ENCODE measurements at regions not wholly inside any gene's neighbourhood (a gene's known extent, or its start where the extent isn't known, plus 50 kb on each side); places are given as distances from the start of the nearest gene placed in this dataset.
"Not testable (repeated sequence)": the region's sequence is repeated elsewhere in the genome, so short reads cannot be mapped to it uniquely, and the experiment has no call there.

GRCh38 chr6:49370518-49370917 lies 92.5 kb downstream of the MMUT start:
- DNase-seq (ENCODE audit: low read depth, low spot score): no peak

DNA sequence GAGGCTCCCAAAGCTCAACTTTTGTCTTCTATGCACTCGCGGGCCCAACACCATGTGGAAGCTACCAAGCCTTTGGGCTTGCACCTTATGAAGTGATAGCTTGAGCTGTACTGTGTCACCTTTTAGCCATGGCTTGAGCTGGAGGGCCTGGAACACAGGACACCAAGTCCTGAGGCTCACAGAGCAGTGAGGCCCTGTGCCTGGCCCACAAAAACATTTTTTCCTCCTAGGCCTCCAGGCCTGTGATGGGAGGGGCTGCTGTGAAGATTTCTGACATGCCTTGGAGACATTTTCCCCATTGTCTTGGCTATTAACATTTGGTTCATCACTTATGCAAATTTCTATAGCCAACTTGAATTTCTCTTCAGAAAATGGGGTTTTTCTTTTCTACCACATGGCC lies 96.5 kb downstream of the MMUT start:
- DNase-seq (ENCODE audit: low read depth, low spot score): no peak

DNA sequence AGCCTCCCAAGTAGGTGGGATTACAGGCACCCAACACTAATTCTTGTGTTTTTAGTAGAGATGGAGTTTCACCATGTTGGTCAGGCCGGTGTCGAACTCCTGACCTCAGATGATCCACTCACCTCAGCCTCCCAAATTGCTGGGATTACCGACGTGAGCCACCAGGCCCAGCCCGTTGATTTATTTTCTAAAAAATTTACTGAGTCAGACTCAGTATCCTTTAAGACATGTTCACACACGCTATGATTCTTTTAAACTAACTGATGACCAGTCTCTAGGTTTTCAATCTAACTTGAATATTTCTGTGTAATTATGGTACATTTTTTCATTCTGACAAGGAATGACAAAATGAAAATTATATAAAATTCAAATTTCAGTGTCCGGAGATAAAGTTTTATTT lies 114.5 kb downstream of the MMUT start:
- DNase-seq (ENCODE audit: low read depth, low spot score): no peak

GRCh38 chr6:49342410-49342809 lies 120.6 kb downstream of the MMUT start:
- no peak for DNase-seq (ENCODE audit: low read depth, low spot score)

DNA sequence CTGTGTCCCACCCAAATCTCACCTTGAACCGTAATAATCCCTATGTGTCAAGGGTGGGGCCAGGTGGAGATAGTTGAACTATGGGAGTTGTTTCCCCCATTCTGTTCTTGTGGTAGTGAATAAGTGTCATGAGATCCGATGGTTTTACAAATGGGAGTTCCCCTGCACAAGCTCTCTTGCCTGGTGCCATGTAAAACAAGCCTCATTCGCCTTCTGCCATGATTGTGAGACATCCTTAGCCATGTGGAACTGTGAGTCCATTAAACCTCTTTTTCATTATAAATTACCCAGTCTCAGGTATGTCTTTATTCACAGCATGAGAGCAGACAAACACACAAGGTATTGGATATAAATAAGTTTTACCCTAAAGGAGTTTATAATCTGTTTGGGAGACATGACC lies 121.2 kb downstream of the MMUT start:
- DNase-seq (ENCODE audit: low read depth, low spot score): no peak

GRCh38 chr6:49339096-49339495 lies 124.0 kb downstream of the MMUT start:
- no peak for DNase-seq (ENCODE audit: low read depth, low spot score)

GRCh38 chr6:49336514-49337131 lies 126.4 kb downstream of the MMUT start:
- no peak for DNase-seq (ENCODE audit: low read depth, low spot score)

DNA sequence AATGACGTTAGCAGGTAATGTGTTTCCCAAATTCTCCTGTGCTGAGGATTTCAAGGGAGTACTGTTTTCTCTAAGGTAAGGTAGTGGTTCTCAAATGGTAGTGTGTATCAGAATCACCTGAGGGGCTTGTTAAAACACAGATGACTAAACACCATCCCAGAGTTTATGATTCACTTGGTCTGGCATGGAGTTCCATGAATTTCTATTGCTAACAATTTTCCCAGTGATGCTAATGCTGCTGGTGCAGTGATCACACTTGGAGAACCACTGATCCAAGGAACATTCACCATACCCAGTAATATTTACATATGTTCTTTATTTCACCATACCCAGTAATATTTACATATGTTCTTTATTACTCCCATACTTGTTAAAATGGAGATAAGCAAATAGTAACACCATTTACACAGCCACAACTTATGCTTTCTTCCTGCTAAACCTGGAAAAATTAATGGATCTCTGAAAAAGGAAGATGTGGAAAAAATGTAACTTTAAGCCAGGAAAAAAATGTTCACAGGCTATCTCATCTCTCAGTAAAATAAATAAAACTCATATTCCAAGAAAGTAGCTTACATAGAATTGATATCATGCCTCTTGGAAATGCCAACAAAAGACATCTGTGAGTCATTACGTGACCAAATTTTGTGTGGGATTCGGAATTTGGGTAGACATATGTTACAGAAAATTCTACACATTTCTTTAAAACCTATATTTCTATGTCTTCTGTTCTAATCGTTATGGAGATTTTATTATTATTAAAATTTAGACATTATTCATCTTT lies 129.5 kb downstream of the MMUT start:
- no peak for DNase-seq (ENCODE audit: low read depth, low spot score)

- no peak for DNase-seq (ENCODE audit: low read depth, low spot score)
These were observed 130.3 kb downstream of the MMUT start for GRCh38 chr6:49332781-49333180.

DNA sequence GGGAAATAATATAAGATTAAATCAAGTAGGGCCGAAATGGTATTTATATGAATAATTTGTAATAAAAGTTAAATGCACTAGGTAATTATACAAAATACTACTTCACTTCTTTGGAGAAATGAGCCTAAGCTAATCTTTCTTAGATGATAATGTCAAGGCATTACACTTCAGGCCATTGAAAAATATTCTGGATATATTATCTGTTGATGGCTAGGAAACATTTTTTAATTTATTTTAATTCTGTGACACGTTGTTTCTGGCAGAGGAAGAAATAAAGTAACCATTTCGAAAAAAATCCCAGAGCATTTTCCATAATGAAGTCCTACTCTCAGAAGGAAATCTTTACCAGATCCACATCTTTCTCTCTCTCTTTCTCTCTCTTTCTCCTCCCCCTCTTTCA lies 133.9 kb downstream of the MMUT start:
- DNase-seq (ENCODE audit: low read depth, low spot score): no peak

GRCh38 chr6:49328051-49328744 lies 134.9 kb downstream of the MMUT start:
- no peak for DNase-seq (ENCODE audit: low read depth, low spot score)

DNA sequence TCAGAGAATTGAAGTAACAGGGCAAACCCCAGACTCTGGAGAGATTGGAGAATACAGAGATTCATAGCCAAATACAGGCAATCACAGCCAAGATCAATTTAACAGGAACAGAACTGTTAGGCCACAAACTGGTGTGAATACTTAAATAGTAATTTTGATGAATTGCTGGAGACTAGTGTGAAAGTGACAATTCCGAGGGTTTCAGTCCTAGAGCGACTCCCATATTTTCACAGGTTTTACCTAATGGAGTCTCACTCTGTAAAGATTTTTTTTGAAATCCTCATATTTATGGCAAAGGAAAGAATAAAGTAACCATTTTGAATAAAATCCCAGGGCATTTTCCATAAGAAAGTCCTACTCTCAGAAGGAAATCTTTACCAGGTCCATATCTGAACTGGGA lies 135.5 kb downstream of the MMUT start:
- no peak for DNase-seq (ENCODE audit: low read depth, low spot score)

- DNase-seq (ENCODE audit: low read depth, low spot score): no peak
These were observed 136.0 kb downstream of the MMUT start for GRCh38 chr6:49327005-49327404.

DNA sequence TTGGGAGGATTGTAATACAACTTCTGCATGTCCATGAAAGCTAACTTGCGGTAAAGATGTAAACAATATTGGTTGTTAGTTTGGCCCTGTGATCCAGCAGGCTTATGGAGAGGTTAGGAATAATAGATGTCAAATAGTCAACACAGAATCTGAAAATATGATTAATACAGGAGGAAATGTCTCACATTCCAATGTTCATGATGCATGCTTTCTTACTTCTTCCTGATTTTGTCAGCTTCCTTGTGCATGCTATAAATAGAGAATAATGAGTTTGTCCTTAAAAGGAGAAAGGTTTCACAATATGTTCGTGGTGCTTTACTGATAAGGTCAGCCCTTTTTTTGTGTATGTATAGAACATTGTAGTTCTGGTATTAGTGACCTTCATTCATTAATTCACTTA lies 136.7 kb downstream of the MMUT start:
- peak; percentile 16 for DNase-seq (ENCODE audit: low read depth, low spot score)

GRCh38 chr6:49325891-49326290 lies 137.2 kb downstream of the MMUT start:
- no peak for DNase-seq (ENCODE audit: low read depth, low spot score)

DNA sequence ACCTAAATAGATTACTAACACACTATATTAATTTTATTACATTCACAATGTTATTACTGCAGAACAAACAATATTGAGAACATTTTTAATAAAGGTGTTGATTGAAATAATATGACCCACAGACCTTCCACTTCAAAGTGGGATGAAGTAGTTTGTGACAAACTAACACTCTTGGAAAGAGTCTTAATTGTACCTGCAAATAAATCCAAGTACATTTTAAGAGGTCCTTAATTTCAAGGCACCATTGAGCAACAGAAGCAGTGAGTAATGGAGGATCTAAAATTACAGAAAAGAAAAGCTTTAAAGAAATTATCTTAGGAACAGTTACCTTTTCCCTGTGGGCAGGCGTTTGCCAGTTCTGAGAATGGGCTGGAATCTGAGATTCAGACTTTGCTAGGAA lies 140.2 kb downstream of the MMUT start:
- no peak for DNase-seq (ENCODE audit: low read depth, low spot score)

DNA sequence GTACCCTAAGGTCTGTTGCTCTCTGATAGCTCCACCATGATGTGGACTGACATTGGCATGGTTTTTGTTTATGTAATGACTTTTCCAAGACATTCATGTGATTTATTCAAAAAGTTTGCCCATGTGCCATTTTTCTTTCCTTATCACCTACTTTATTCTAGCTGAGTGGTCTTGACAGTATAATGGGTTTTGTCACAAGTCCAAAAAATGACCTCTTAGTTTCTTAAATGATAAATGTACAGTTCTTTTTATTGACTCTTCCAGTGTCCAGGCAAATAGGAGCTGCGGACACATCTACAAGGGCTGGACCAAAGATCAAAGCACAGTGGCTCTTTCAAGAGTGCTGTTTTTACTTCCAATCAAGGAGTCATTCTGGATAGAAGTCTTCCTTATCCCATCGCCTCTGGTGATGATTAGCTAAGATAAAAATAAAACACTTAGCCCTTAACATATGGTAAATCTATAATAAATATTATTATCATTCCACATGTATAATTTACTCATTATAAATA lies 141.4 kb downstream of the MMUT start:
- no peak for DNase-seq (ENCODE audit: low read depth, low spot score)

GRCh38 chr6:49305010-49305409 lies 158.0 kb downstream of the MMUT start:
- no peak for DNase-seq (ENCODE audit: low read depth, low spot score)

GRCh38 chr6:49304393-49304792 lies 158.7 kb downstream of the MMUT start:
- DNase-seq (ENCODE audit: low read depth, low spot score): not testable (repeated sequence)

GRCh38 chr6:49300911-49301310 lies 162.1 kb downstream of the MMUT start:
- DNase-seq (ENCODE audit: low read depth, low spot score): no peak

- no peak for DNase-seq (ENCODE audit: low read depth, low spot score)
These were observed 162.6 kb downstream of the MMUT start for GRCh38 chr6:49300443-49300842.

DNA sequence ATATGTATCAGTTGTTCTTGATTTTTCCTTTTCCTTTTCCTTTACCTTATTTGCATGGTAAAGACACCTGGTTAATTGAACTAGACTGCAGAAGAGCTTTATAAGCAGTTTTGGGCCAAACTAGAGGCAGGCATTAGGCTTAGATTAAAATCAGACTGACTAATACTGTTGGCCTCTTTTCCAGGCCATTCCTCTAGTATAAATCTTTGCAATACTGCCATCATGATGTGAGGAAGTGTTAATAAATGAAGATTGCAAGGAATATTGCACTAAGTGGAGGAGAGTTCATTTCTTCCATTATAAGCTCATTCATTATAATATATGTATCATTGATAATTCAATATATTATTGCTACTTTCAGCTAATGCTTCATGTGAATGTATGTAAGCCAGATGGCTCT lies 163.8 kb downstream of the MMUT start:
- no peak for DNase-seq (ENCODE audit: low read depth, low spot score)

DNA sequence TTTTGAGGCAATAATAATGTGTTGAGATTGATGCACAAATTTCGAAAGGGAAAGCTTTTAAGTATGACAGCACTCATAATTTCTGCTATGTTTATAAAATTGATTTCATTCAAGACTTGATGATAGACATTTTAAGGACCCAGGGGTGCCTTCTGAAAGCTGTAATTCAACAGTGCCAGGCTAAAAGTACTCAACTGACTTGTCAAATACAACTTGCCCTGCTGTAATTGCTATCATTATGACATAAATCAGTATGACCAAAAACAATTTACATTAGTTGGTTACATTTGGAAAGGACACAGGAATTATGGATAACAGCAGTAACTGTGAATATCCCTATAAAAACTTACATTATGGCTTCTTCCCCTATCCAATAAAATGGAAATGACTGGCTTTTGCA lies 178.9 kb downstream of the MMUT start:
- no peak for DNase-seq (ENCODE audit: low read depth, low spot score)
